Cardiac muscle cell (in vitro differentiated cells and primary cell): ENCODE measurements at regions not wholly inside any gene's neighbourhood (a gene's known extent, or its start where the extent isn't known, plus 50 kb on each side); places are given as distances from the start of the nearest gene placed in this dataset.

ENCODE experiments used
- DNase-seq, 2 donors: peaks; one replicate each; pipeline versions ENCODE4 v3.0.0 to v3.0.0-alpha.2; 2010 to 2017; ENCODE audit warnings: low read depth in 1 of 2, low spot score in 1 of 2
- H3K27ac ChIP-seq: fragments of 200-600 bp; sonication (generic); 2 replicates; pipeline ENCODE4 v1.5.1; 2016
- H3K27me3 ChIP-seq: fragments of 200-600 bp; sonication (generic); 2 replicates; pipeline ENCODE4 v1.6.0; 2016; ENCODE audit warnings: control low read depth
- H3K36me3 ChIP-seq: fragments of 200-600 bp; sonication (generic); 2 replicates; pipeline ENCODE4 v1.5.1; 2016; ENCODE audit warnings: control low read depth
- H3K4me1 ChIP-seq: fragments of 200-600 bp; sonication (generic); 2 replicates; pipeline ENCODE4 v1.8.1; 2017; ENCODE audit warnings: low read depth, mild to moderate bottlenecking, mixed run types
- H3K4me3 ChIP-seq: fragments of 200-600 bp; sonication (generic); 2 replicates; pipeline ENCODE4 v1.5.1; 2016; ENCODE audit warnings: mild to moderate bottlenecking
- H3K9me3 ChIP-seq: fragments of 200-600 bp; sonication (generic); 2 replicates; pipeline ENCODE4 v1.5.1; 2017; ENCODE audit warnings: low read depth, mild to moderate bottlenecking, control low read depth
- TF ChIP-seq, protein P1 (sequence below): IDR thresholded peaks from 2 replicates; pipeline ENCODE4 v1.5.1; 2012; ENCODE audit warnings: low read depth, mild to moderate bottlenecking, low read length

DNA sequence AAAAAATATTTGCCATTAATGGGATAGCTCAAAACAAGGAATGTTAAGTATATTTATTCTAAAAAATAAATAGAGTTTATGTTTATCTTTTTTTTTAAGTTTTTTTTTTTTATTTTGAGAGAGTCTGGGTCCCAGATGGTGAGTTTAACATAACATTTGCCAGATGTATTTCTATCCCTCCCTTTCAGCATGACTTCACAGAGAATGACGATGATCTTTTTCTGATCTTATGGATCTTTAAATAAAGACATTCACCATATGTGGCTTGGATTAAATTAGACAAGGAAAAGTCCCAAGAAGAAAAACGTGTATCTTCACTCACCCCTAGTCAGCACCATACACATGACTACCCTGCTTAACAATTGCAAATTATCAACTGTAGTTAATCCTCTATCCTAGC lies 839.8 kb upstream of the CNTN5 start:
- H3K27ac ChIP-seq, result no peak overlapping the region
- H3K9me3 ChIP-seq, result no peaks in the 10 kb centered on the region
- H3K4me1 ChIP-seq, result peaks cover 4% of the 10 kb centered on the region
- TF ChIP-seq, protein P1, sequence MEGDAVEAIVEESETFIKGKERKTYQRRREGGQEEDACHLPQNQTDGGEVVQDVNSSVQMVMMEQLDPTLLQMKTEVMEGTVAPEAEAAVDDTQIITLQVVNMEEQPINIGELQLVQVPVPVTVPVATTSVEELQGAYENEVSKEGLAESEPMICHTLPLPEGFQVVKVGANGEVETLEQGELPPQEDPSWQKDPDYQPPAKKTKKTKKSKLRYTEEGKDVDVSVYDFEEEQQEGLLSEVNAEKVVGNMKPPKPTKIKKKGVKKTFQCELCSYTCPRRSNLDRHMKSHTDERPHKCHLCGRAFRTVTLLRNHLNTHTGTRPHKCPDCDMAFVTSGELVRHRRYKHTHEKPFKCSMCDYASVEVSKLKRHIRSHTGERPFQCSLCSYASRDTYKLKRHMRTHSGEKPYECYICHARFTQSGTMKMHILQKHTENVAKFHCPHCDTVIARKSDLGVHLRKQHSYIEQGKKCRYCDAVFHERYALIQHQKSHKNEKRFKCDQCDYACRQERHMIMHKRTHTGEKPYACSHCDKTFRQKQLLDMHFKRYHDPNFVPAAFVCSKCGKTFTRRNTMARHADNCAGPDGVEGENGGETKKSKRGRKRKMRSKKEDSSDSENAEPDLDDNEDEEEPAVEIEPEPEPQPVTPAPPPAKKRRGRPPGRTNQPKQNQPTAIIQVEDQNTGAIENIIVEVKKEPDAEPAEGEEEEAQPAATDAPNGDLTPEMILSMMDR, result no peak
- H3K36me3 ChIP-seq, result no peaks in the 10 kb centered on the region
- H3K27me3 ChIP-seq, result no peaks in the 10 kb centered on the region
- no peak for DNase-seq
- no peak overlapping the region for H3K4me3 ChIP-seq

DNA sequence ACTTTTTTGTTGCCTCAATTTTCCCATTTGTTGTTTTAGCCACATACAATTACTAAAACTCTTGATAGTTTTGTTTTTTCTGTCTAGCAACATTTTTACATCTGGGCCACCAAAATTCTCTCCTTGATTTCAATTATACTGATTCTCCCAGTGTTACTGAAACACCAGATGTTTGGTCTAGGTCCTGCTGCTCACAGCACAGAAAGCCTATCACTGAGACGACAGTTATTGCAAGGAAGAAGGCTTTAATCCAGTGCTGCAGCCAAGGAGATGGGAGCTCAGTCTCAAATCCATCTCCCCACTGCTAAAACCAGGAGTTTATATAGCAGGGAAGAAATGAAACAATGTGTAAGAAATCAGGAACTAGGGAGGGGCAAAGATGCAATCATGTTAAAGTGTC lies 837.7 kb upstream of the CNTN5 start:
- DNase-seq, result no peak
- H3K27ac ChIP-seq, result no peak overlapping the region
- H3K9me3 ChIP-seq, result no peaks in the 10 kb centered on the region
- H3K4me1 ChIP-seq, result peaks cover 4% of the 10 kb centered on the region
- no peak overlapping the region for H3K4me3 ChIP-seq
- TF ChIP-seq, protein P1, result no peak
- no peaks in the 10 kb centered on the region for H3K36me3 ChIP-seq
- H3K27me3 ChIP-seq, result no peaks in the 10 kb centered on the region

DNA sequence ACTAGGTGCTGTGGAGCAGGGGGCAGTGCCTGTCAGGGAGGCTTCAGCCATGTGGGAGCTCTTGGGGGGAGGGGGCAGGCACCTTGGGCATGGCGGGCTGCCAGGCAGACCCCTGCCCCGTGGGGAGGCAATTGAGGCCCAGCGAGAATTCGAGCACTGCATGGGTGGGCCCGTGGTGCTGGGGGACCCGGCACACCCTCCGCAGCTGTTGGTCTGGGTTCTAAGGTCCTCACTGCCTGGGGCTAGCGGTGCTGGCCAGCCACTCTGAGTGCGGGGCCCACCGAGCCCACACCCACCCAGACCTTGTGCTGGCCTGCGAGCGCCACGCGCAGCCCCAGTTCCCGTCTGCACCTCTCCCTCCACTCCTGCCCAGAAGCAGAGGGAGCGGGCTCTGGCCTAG lies 835.5 kb upstream of the CNTN5 start:
- Histone ChIP-seq H3K27ac (no peak overlapping the region), H3K4me1 (peaks cover 4% of the 10 kb centered on the region), H3K9me3 (no peaks in the 10 kb centered on the region), H3K4me3 (no peak overlapping the region), H3K36me3 (no peaks in the 10 kb centered on the region), H3K27me3 (no peaks in the 10 kb centered on the region)
- DNase-seq, result no peak
- TF ChIP-seq, protein P1, result no peak

DNA sequence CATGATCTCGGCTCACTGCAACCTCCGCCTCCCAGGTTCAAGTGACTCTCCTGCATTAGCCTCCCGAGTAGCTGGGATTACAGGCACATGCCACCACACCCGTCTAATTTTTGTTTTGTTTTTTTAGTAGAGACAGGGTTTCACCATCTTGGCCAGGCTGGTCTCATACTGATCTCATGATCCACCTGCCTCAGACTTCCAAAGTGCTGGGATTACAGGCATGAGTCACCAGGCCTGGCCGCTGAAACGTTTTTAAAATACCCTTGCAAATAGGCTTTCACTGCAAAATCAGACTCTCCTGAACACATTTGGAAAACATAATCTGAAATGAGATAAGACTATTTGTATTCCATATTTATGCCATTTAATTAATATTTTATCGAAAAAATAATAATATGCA lies 826.1 kb upstream of the CNTN5 start:
- DNase-seq, result no peak
- TF ChIP-seq, protein P1, result no peak
- Histone ChIP-seq H3K36me3 (no peaks in the 10 kb centered on the region), H3K27ac (no peak overlapping the region), H3K4me1 (no peaks in the 10 kb centered on the region), H3K27me3 (no peaks in the 10 kb centered on the region), H3K4me3 (no peak overlapping the region), H3K9me3 (no peaks in the 10 kb centered on the region)

DNA sequence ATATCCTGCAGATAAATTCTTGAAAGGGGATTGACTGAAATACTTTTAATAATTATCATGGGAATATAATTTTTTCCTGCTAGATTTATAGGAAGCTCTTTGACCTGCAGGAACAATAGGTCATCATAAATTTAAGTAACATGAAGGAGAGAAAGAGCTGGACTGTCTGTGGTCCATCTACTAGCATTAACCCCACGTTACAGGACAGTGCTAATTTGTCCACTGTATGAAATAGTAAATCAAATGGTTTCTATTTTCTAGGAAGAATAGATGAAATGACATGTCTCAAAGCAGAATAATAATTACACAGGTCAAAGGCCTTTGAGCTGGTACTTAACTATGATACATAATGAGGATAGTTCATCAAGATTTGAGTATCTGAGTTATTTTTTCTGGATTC lies 825.4 kb upstream of the CNTN5 start:
- Histone ChIP-seq H3K4me3 (no peak overlapping the region), H3K9me3 (no peaks in the 10 kb centered on the region), H3K36me3 (no peaks in the 10 kb centered on the region), H3K27ac (no peak overlapping the region), H3K4me1 (no peaks in the 10 kb centered on the region), H3K27me3 (no peaks in the 10 kb centered on the region)
- DNase-seq, result no peak
- TF ChIP-seq, protein P1, result no peak

DNA sequence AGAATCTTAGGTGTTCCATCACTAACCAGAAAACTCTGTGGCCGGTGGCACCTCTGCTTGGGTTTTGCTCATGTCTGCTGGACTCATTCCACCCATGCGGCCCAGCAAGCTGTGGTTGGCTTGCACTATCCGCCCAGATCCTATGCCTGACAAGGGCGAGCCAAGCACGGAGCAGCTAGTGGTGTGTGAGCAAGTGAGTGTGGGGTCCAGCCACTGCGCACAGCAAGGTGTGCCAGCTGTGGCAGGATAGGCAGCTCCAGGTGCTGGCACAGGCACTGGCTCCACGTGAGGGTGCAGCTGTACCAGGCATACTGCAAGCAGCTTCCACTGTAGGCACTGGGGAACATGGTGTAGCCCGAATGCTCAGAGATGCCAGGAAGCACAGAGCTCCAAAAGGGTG lies 813.7 kb upstream of the CNTN5 start:
- DNase-seq, result no peak
- TF ChIP-seq, protein P1, result no peak
- Histone ChIP-seq H3K9me3 (no peaks in the 10 kb centered on the region), H3K36me3 (no peaks in the 10 kb centered on the region), H3K4me1 (no peaks in the 10 kb centered on the region), H3K4me3 (no peak overlapping the region), H3K27me3 (no peaks in the 10 kb centered on the region), H3K27ac (no peak overlapping the region)
